ENCODE measurements at regions not wholly inside any gene's neighbourhood (a gene's known extent, or its start where the extent isn't known, plus 50 kb on each side); places are given as distances from the start of the nearest gene placed in this dataset.

GRCh38 chr2:200208041-200208440 is 98.5 kb upstream of the SPATS2L start:
- intact Hi-C loops (cut with DNase I; ENCODE audit: low total_unique reads): no loop called here

GRCh38 chr2:200209030-200209429 is 97.5 kb upstream of the SPATS2L start:
- Histone ChIP-seq H3K27ac (no peak overlapping the region), H3K36me3 (no peaks in the 10 kb centered on the region), H3K4me3 (no peak overlapping the region), H3K4me1 (no peaks in the 10 kb centered on the region), H3K27me3 (no peaks in the 10 kb centered on the region), H3K9me3 (peaks cover 0 to 8% (median 0%) of the 10 kb centered on the region in 3 donors)
- no peak for TF ChIP-seq POLR2A (IDR thresholded peaks at IDR 0.05)
- TF ChIP-seq CTCF (IDR thresholded peaks at IDR 0.05 in 4 of 5, conservative IDR thresholded peaks at IDR 0.05 in 1 of 5): no peak
- ATAC-seq (no peak), DNase-seq (no peak)
- intact Hi-C loops (cut with DNase I; ENCODE audit: low total_unique reads) (no loop called here), in situ Hi-C loops (cut with MboI; ENCODE audit: low sequenced_read_pairs in 4 of 4) (no loop called here)

More at GRCh38 chr2:200208041-200208440, 98.5 kb upstream of the SPATS2L start:
- H3K36me3 ChIP-seq: no peaks in the 10 kb centered on the region
- H3K9me3 ChIP-seq: peaks cover 0 to 8% (median 0%) of the 10 kb centered on the region in 3 donors
- in situ Hi-C loops (cut with MboI; ENCODE audit: low sequenced_read_pairs in 4 of 4): no loop called here
- no peak for ATAC-seq
- no peak for TF ChIP-seq POLR2A (IDR thresholded peaks at IDR 0.05)
- TF ChIP-seq CTCF (IDR thresholded peaks at IDR 0.05 in 4 of 5, conservative IDR thresholded peaks at IDR 0.05 in 1 of 5): no peak
- H3K4me1 ChIP-seq: no peaks in the 10 kb centered on the region
- no peak overlapping the region for H3K27ac ChIP-seq
- no peak overlapping the region for H3K4me3 ChIP-seq
- DNase-seq: no peak
- H3K27me3 ChIP-seq: no peaks in the 10 kb centered on the region

- no peaks in the 10 kb centered on the region for H3K9me3 ChIP-seq
- DNase-seq: no peak
- H3K27me3 ChIP-seq: no peaks in the 10 kb centered on the region
- in situ Hi-C loops (cut with MboI; ENCODE audit: low sequenced_read_pairs in 4 of 4): no loop called here
- intact Hi-C loops (cut with DNase I; ENCODE audit: low total_unique reads): no loop called here
- no peak overlapping the region for H3K4me3 ChIP-seq
- H3K4me1 ChIP-seq: no peaks in the 10 kb centered on the region
- H3K36me3 ChIP-seq: no peaks in the 10 kb centered on the region
- no peak for TF ChIP-seq CTCF (IDR thresholded peaks at IDR 0.05 in 4 of 5, conservative IDR thresholded peaks at IDR 0.05 in 1 of 5)
- no peak for TF ChIP-seq POLR2A (IDR thresholded peaks at IDR 0.05)
- H3K27ac ChIP-seq: no peak overlapping the region
- ATAC-seq: no peak
These were observed 94.8 kb upstream of the SPATS2L start for GRCh38 chr2:200211643-200212042.

- Histone ChIP-seq H3K9me3 (no peaks in the 10 kb centered on the region), H3K36me3 (no peaks in the 10 kb centered on the region), H3K4me1 (no peaks in the 10 kb centered on the region), H3K27me3 (no peaks in the 10 kb centered on the region), H3K4me3 (no peak overlapping the region), H3K27ac (no peak overlapping the region)
- DNase-seq (no peak), ATAC-seq (no peak)
- intact Hi-C loops (cut with DNase I; ENCODE audit: low total_unique reads): no loop called here
- in situ Hi-C loops (cut with MboI; ENCODE audit: low sequenced_read_pairs in 4 of 4): no loop called here
- TF ChIP-seq CTCF (IDR thresholded peaks at IDR 0.05 in 4 of 5, conservative IDR thresholded peaks at IDR 0.05 in 1 of 5) (no peak), POLR2A (IDR thresholded peaks at IDR 0.05) (no peak)
These were observed 93.5 kb upstream of the SPATS2L start for GRCh38 chr2:200212862-200213425.

GRCh38 chr2:200216310-200216709 is 90.2 kb upstream of the SPATS2L start:
- no peak overlapping the region for H3K4me3 ChIP-seq
- in situ Hi-C loops (cut with MboI; ENCODE audit: low sequenced_read_pairs in 4 of 4): no loop called here
- no peak for TF ChIP-seq POLR2A (IDR thresholded peaks at IDR 0.05)
- no peak for TF ChIP-seq CTCF (IDR thresholded peaks at IDR 0.05 in 4 of 5, conservative IDR thresholded peaks at IDR 0.05 in 1 of 5)

More at GRCh38 chr2:200216310-200216709, 90.2 kb upstream of the SPATS2L start:
- Histone ChIP-seq H3K36me3 (no peaks in the 10 kb centered on the region), H3K9me3 (no peaks in the 10 kb centered on the region), H3K27me3 (no peaks in the 10 kb centered on the region), H3K27ac (no peak overlapping the region), H3K4me1 (no peaks in the 10 kb centered on the region)
- intact Hi-C loops (cut with DNase I; ENCODE audit: low total_unique reads): no loop called here
- DNase-seq (no peak), ATAC-seq (no peak)
